ENCODE measurements at regions not wholly inside any gene's neighbourhood (a gene's known extent, or its start where the extent isn't known, plus 50 kb on each side); places are given as distances from the start of the nearest gene placed in this dataset.

- TF ChIP-seq POLR2A (IDR thresholded peaks at IDR 0.05) (no peak), CTCF (IDR thresholded peaks at IDR 0.05) (no peak)
Observed at GRCh38 chr2:194323740-194324139, 1333.3 kb upstream of the SLC39A10 start.

All from lower leg skin (tissue), 3 donors.